GM12891 (cell line): ENCODE measurements at regions not wholly inside any gene's neighbourhood (a gene's known extent, or its start where the extent isn't known, plus 50 kb on each side); places are given as distances from the start of the nearest gene placed in this dataset.

ENCODE experiments used
- POLR2A ChIP-seq: IDR thresholded peaks from 2 replicates; pipeline ENCODE4 v1.6.1; 2011; ENCODE audit warnings: low read depth, low read length, control low read depth
- POLR2AphosphoS5 ChIP-seq: IDR thresholded peaks from 2 replicates; pipeline ENCODE4 v1.6.1; 2011; ENCODE audit warnings: low read depth, low read length, control low read depth
- TAF1 ChIP-seq: IDR thresholded peaks from 2 replicates; pipeline ENCODE4 v1.6.1; 2011; ENCODE audit warnings: low read depth, low read length, control low read depth

GRCh38 chr16:17994027-17994426 lies 342.5 kb downstream of the NPIPA8 start:
- TF ChIP-seq POLR2A: no peak
- TF ChIP-seq POLR2AphosphoS5: no peak
- no peak for TF ChIP-seq TAF1
